Bone marrow (tissue), 2 donors: ENCODE measurements at regions not wholly inside any gene's neighbourhood (a gene's known extent, or its start where the extent isn't known, plus 50 kb on each side); places are given as distances from the start of the nearest gene placed in this dataset.
"Not testable (repeated sequence)": the region's sequence is repeated elsewhere in the genome, so short reads cannot be mapped to it uniquely, and the experiment has no call there.

ENCODE experiments used
- DNase-seq, 2 donors: peaks; one replicate each; lab custom pipeline; 2025; lab: John Stamatoyannopoulos, UW

DNA sequence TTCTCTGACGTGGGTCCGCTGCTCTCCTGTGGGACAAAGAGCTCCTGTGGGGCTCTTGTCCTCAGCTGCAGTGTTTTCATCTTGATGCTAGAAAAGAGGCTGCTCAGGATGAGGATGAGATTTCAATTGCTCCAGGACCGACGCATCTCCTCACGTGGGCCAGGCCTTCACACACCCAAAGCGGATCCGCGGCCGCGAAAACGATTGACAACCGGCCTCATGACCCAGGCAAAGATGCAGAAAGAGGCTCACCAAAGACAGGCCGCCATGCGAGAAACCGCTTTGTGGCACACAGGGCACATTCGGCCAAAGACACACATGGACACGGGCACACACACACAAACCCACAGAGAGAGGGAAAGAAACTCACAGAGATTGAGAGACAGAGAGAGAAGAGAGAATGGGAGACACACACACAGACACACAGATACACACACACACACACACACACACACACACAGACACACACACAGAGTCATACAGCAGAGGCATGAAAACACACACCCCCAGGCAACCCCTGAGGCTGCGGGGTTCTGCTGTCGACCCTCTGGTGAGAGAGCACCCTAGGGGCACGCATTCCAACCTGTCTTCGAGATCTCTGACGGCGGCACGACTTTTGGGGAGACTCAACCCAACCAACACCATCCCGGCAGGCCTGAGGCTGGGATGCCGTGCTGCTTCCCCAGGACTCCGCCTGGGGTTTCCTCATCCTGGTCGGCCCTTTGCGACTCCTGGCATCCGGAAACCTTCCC is 168.5 kb upstream of the ZNF337 start:
- not testable (repeated sequence) for DNase-seq

DNA sequence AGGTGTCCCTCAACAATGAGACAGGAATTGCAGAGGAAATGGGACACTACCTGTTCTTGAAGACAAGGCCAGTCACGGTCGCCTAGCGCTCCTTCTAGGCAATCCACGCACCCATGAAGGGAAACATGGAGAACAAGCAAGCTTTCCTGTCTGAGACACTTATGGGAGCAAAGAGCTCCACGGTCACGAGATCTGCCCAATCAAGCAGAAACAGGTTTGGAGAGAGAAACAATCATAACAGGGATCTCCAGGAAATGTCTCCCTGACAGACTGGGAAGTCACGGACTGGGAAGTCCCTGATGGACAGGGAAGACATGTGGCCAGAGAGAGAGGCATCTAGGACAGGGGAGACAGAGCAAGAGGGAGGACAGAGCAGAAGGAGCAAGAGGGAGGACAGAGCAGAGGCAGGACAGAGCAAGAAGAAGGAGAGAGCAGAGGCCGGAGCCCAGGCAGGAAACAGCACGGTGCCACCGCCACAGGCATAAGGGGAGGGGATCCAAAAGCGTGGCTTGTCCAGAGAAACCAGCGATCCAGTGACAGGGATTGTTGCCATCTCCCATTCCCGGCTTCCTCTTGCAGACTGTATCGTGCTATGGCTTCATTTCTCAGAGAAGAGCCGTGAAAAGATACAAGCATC is 167.8 kb upstream of the ZNF337 start:
- no peak for DNase-seq

DNA sequence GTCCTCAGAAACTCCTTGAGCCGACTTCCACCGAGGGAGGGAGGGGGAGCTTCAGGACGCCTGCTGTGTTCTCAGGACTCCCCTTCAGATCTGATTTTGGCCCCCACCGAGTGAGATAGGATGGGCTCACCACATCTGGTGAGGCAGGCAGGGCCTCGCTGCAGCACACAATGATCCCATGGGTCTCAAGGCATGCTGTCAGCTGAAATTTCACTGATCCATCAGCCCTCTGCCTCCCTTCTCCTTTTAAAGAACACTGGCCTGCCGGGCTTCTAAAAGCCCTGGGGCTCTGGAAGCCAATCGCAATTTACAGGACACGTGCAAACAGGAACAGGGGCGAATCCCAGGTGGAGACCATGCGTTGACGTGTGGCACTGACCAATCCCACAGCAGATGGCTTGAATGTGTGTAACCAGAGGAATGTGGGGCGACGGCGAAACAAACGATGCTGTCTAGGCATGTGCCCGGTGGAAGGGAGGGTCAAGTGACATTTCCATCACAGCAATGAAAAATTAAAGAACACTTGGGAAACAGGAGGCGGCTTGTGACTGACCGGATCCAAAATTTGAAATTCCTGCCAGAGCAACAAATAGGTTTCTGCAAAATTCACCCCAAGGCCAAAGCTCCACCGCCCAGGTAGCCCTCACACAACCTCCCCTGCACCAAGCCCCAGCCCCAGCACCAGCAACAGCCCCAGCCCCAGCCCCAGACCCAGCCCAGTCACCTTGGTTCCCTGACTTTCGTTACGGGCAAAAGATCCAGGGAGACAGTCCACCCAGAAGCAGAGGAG is 167.1 kb upstream of the ZNF337 start:
- no peak for DNase-seq

DNA sequence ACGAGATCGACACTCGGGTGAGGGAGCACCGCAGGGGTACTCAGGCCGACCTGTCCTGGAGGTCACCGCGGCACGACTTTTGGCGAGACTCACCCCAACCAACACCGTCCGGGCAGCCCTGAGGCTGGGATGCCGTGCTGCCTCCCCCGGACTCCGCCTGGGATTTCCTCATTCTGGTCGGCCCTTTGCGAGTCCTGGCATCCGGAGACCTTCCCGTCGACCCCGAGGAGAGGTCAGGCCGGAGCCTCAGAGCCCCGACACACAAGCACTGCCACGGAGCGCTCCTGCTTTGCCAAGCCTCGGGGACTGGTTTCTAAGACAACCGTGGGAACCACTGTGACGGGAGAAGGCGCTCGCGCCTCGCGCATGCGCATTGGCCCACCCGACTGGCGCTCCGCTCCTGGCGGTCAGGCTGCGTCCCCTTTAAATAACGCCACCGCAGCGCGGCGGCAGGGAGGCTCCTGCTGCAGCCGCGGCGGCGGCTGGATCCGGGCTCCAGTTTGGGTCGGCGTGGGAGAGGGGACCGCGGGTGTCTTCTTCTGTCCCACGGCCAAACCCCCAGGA is 166.4 kb upstream of the ZNF337 start:
- peak; percentile 21 to 71 for DNase-seq

DNA sequence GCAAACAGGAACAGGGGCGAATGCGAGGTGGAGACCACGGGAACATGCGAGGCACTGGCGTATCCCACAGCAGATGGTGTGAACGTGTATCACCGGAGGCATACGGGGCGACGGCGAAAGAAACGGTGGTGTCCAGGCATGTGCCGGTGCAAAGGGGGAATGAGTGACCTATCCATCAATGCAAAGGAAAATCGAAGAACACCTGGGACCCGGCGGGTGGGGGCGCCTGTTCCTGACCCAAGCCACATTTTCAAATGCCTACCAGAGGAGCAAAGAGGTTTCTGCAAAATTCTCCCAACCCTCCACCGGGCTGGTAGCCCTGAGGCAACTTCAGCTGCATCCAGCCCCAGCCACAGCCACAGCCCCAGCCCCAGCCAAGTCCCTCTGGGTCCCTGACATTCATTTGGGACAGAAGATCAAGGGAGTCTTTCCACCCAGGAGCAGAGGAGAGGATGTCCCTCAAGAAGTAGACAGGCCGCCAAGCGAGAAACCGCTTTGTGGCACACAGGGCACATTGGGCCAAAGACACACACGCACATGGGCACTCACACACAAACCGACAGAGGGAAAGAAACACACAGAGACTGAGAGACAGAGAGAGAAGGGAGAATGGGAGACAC is 164.0 kb upstream of the ZNF337 start:
- DNase-seq, result no peak

DNA sequence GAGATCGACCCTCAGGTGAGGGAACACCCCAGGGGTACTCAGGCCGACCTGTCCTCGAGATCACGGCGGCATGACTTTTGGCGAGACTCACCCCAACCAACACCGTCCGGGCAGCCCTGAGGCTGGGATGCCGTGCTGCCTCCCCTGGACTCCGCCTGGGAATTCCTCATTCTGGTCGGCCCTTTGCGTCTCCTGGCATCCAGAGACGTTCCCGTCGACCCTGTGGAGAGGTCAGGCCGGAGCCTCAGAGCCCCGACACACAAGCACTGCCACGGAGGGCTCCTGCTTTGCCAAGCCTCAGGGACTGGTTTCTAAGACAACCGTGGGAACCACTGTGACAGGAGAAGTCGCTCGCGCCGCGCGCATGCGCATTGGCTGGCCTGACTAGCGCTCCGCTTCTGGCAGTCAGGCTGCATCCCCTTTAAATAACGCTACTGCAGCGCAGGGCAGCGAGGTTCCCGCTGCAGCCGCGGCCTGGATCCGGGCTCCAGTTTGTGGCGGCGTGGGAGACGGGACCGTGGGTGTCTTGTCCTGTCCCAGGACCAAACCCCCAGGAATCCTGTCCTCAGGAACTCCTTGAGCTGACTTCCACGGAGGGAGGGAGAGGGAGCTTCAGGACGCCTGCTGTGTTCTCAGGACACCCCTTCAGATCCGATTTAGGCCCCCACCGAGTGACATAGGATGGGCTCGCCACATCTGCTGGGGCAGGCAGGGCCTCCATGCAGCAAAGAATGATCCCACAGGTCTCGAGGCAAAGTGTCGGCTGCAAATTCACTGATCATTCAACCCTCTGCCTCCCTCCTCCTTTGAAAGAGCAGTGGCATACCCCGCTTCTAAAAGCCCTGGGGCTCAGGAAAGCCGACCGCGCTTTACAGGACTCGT is 163.2 kb upstream of the ZNF337 start:
- DNase-seq, result peak; percentile 19 to 43

DNA sequence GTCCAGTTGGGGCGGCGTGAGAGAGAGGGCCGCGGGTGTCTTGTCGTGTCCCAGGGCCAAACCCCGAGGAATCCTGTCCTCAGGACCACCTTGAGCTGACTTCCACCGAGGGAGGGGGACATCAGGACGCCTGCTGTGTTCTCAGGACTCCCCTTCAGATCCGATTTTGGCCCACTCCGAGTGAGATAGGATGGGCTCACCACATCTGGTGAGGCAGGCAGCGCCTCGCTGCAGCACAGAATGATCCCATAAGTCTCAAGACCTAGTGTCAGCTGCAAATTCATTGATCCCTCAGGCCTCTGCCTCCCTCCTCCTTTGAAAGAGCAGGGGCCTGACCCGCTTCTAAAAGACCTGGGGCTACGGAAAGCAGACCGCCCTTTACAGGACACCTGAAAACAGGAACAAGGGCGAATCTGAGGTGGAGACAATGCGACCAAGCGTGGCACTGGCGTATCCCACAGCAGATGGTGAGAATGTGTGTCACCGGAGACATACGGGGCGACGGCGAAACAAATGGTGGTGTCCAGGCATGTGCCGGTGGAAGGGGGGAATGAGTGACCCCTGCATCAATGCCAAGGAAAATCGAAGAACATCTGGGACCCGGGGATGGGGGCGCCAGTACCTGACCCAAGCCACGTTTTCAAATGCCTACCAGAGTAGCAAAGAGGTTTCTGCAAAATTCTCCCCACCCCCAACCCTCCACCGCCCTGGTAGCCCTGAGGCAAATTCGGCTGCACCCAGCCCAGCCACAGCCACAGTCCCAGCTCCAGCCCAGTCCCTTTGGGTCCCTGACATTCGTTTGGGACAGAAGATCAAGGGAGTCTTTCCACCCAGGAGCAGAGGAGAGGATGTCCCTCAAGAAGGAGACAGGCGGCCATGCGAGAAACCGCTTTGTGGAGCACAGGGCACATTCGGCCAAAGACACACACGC is 162.1 kb upstream of the ZNF337 start:
- DNase-seq, result no peak

DNA sequence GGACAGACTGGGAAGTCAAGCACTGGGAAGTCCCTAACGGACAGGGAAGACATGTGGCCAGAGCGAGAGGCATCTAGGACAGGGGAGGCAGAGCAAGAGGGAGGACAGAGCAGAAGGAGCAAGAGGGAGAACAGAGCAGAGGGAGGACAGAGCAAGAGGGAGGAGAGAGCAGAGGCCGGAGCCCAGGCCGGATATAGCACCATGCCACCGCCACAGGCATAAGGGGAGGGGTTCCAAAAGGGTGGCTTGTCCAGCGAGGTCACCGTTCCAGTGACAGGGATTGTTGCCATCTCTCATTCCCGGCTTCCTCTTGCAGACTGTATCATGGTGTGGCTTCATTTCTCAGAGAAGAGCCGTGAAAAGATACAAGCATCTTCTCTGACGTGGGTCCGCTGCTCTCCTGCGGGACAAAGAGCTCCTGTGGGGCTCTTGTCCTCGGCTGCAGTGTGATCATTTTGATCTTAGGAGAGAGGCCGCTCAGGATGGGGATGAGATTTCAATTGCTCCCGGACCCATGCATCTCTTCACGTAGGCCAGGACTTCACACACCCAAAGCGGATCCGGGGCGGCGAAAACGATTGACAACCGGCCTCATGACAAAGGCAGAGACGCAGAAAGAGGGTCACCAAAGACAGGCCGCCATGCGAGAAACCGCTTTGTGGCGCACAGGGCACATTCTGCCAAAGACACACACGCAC is 160.6 kb upstream of the ZNF337 start:
- not testable (repeated sequence) for DNase-seq

DNA sequence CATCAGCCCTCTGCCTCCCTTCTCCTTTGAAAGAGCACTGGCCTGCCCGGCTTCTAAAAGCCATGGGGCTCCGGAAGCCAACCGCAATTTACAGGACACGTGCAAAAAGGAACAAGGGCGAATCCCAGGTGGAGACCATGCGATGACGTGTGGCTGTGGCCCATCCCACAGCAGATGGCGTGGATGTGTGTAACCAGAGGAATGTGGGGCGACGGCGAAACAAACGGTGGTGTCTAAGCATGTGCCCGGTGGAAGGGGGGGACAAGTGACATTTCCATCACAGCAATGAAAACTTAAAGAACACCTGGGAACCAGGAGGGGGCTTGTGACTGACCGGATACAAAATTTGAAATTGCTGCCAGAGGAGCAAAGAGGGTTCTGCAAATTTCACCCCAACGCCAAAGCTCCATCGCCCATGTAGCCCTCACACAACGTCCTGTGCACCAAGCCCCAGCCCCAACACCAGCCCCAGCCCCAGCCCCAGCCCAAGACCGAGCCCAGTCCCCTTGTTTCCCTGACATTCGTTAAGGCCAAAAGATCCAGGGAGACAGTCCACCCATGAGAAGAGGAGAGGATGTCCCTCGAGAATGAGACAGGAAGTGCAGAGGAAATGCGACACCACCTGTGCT is 159.7 kb upstream of the ZNF337 start:
- no peak for DNase-seq

DNA sequence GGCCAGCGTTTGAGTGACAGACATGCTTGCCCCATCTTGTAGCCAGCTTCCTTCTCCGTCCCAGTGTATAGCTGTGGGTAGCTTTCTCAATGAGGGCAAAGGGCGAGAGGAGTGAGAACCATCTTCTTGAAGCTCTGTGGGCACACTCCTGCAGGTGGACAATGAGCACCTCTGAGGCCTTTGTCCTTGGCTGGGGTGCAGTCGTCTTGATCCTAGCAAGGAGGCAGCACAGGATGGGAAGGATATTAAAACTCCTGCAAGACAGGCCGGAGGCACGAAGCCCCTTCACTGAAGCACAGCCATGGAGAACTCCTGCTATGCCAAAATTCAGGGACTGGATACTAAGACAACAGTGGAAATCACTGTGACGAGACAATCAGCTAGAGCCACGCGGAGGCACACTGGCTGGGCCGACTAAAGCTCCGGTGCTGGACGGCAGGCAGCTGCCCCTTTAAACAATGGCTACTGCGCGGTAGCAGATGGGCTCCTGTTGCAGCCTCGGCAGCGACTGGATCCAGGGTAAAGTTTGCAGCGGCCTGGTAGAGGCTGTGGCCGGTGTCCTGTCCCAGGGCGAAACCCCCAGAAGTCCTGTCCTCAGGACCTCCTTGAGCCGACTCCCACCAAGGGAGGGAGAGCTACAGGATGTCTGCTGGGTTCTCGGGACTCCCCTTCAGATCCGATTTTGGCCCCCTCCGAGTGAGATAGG is 159.0 kb upstream of the ZNF337 start:
- DNase-seq, result not testable (repeated sequence)

DNA sequence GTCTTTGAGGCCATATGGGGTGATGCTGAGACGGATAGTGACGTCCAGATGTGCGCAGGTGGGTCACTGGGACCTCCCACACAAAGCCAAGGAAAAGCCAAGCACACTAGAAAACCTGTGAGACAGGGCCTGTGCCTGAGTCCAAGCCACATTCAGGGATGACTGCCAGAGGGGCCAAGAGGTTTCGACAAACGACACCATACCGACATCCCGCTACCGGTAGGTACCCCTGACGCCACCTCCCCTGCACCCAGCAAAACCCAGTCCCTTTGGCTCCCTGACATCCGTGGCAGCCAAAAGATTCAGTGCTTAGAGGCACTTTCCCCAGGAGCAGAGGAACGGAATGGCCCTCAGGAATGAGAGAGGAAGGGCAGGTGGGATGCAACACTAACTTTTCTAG is 158.0 kb upstream of the ZNF337 start:
- DNase-seq, result not testable (repeated sequence)

DNA sequence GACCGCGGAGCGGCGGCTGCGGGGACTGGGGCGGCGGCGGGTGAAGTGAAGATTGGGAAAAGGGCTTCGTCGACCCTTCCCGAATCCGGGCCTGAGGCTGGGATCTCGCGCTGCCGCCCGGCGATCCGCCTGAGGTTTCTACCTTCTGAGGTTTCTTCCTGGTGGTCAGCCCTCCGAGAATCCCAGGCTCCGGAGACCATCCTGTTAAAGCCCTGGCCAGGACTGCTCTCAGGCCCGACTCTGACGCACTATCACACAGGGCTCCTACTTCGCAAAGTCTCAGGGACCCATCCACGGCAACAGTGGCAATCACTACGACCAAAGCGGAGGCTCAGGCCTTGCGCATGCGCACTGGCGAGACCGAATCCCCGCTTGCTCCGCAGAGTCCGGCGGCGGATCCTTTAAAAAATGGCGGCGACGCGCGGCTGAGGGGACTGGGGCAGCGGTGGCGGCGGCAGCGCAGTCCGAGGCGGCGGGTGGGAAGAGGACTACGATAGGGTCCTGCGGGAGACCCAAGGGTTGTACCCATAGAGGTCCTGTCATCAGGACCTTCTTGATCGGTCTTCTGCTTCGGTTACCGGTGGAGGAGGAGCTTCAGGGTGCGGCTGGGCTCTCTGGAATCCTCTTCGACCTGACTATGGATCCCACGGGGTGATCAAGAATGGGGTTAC is 157.2 kb upstream of the ZNF337 start:
- peak in 1 of 2 donors; percentile 36 for DNase-seq

DNA sequence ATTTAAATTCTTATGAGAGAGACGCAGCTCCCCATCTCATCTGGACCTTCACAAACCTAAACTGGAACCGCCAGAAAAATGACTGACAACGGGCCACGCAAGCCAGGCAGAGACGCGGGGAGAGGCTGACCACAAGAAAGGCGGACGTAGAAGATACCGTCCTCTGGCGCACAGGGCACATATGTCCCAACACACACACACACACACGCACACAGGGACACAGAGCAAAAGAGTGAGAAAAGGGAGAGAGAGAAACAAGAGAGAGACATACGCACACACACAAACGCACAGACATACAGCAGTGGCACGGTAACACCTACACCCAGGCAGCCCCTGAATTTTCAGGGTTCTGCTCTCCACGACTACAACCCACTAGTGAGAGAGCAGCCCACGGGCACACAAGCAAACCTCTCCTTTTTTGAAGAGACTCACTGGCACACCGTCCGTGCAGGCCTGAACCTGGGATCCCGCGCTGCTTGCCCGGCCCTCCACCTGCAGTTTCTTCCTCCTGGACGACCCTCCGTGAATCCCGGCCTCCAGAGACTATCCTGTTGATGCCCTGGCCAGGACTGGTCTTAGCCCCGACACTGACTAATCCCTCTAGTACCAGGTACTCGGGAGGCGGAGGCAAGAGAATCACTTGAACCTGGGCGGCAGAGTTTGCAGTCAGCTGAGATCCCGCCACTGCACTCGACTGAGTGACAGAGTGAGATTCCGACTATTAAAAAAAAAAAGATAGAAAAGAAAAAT is 156.5 kb upstream of the ZNF337 start:
- DNase-seq, result not testable (repeated sequence)

DNA sequence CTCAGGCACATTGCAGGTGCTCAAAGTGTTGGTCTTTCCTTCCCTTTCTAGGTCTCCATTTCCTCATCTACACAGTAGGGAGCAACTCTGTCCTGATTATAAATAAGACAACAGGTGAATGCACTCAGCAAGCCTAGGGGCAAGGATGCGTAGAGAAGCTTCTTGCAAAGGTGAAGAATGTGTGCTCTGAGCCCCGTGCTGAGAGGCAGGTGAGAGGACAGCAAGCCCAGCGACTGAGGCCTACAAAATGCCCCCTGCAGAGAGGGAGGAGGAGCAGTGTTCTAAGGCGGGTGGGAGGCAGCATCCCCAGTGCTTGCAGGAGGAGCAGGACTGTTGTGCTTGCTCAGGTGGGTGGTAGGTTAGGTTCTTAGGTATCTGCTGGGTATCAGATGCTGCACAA is 153.5 kb upstream of the ZNF337 start:
- DNase-seq, result not testable (repeated sequence)

DNA sequence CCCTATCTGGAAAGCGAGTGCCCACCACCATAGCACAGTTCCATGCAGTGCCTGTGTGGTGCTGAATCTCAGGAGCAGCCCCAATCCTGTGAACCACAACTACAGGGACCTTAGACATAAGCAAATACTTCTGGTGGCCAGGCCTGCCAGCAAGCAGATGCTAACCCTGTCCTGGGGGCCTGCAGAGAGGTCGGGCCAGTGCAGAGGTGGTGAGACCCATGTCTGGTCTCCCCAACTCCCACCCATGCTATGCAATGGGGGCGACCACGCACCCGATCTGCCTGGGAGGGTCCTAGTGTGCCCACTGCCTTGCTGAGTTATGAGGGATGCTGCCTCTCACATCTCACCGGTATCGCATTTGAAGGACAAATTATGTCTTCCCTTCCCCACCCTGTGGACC is 151.6 kb upstream of the ZNF337 start:
- no peak for DNase-seq

DNA sequence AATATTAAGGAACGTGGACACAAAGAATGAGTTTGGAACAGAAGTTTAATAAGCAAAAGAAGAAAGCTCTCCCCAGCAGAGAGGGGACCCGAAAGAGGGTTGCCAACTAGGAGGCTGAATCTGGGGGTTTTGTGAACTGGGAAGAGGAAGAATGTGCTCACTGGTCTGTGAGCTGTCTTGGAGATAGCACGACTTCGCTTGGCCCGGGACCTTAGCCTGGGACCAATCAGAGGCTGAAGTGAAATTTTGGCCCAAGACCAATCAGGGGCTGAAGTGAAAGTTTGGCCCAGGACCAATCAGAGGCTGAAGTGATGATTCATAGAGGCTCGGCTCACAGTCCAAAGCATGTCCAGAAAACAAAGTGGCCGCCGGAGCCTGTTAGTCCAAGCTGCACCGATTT is 148.0 kb upstream of the ZNF337 start:
- DNase-seq, result not testable (repeated sequence)

DNA sequence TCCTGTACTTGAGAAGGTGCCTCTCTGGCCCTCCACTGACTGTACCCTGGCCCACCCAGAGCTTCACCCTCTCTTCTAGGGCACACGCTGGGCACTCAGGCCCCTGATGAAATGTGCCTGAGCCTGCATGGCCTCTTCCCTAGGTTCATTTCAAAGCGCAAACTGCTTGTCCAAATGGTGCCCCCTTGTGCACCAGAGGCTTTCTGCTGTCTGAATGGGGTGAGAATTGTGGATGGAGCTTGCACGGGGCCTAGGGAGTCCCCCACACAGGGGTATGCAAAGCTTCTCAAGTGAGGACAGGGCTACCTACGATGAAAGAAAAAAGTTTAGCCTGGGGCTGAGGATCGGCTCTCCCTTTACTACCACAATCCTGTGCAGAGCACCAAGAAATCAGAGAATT is 116.9 kb upstream of the ZNF337 start:
- not testable (repeated sequence) for DNase-seq
